ENCODE measurements at regions not wholly inside any gene's neighbourhood (a gene's known extent, or its start where the extent isn't known, plus 50 kb on each side); places are given as distances from the start of the nearest gene placed in this dataset.
"Not testable (repeated sequence)": the region's sequence is repeated elsewhere in the genome, so short reads cannot be mapped to it uniquely, and the experiment has no call there.

DNA sequence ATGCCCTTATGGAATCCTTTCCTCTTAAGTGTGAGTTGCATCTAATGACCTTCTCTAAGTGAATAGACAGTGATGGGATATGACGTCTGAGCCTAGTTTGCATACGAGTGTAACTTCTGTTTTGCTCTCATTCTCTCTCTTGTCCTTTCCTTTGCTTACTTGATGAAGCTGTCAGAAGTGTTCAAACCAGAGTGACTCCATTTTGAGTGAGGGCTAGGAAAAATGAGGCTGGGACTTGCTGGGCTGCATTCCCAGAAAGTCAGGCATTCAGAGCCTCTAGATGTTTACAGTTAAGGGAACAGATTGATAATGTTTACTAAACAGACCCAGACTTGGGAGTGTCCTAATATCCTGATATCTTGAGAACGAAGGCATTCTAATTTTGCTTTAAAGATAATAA lies 311.2 kb upstream of the SOX4 start:
- not testable (repeated sequence) for H3K36me3 ChIP-seq; DNase-seq (ENCODE audit: low read depth in 1 of 2, low spot score in 1 of 2); H3K4me3 ChIP-seq; H3K4me1 ChIP-seq (ENCODE audit: low read depth); H3K27me3 ChIP-seq; H3K9me3 ChIP-seq (ENCODE audit: low read depth); H3K27ac ChIP-seq

DNA sequence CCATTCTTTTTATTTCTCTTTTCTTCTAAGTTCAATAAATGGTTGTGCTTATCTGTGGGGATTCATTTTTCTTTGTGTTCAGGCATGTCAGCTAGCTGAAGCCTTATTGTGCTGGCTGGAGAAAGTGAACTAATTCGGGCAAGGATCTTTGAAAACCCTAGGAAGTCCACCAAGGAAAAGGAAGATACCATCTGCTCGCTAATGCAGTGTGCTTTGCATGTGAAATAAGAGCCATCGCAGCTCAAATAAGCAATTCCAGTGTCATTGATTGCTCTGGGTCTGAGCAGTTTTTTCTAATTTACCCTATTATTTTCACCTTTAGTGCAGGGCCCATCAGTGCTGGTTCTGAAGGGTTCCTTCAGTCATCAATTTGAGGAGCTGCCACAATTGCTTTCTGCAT lies 309.4 kb upstream of the SOX4 start:
- DNase-seq (ENCODE audit: low read depth in 1 of 2, low spot score in 1 of 2), result no peak

DNA sequence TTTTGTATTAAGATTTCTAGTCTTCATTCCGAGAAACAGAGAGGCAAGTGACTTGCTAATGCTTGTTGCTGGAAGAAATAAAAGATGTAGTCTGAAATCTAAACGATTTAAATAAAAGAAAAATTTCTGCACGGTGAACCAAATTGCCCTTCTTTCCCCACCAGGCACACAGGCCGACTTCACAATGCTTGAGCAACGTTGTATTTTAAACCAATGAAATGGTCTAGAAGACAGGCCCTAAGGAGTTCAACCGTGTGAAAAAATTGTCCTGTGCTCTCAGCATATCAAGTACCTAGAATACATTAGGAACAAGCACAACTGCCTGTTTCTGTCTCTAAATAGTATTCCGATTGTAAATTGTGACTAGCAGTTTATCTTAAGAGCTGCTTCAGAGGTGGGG lies 308.8 kb upstream of the SOX4 start:
- TF ChIP-seq, protein P1, sequence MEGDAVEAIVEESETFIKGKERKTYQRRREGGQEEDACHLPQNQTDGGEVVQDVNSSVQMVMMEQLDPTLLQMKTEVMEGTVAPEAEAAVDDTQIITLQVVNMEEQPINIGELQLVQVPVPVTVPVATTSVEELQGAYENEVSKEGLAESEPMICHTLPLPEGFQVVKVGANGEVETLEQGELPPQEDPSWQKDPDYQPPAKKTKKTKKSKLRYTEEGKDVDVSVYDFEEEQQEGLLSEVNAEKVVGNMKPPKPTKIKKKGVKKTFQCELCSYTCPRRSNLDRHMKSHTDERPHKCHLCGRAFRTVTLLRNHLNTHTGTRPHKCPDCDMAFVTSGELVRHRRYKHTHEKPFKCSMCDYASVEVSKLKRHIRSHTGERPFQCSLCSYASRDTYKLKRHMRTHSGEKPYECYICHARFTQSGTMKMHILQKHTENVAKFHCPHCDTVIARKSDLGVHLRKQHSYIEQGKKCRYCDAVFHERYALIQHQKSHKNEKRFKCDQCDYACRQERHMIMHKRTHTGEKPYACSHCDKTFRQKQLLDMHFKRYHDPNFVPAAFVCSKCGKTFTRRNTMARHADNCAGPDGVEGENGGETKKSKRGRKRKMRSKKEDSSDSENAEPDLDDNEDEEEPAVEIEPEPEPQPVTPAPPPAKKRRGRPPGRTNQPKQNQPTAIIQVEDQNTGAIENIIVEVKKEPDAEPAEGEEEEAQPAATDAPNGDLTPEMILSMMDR (IDR thresholded peaks at IDR 0.05; ENCODE audit: low read depth, low read length), result no peak
- H3K36me3 ChIP-seq, result no peaks in the 10 kb centered on the region
- H3K9me3 ChIP-seq (ENCODE audit: low read depth), result no peaks in the 10 kb centered on the region
- no peaks in the 10 kb centered on the region for H3K27me3 ChIP-seq
- no peak for DNase-seq (ENCODE audit: low read depth in 1 of 2, low spot score in 1 of 2)
- H3K4me3 ChIP-seq, result no peak overlapping the region
- no peak overlapping the region for H3K27ac ChIP-seq
- no peaks in the 10 kb centered on the region for H3K4me1 ChIP-seq (ENCODE audit: low read depth)

More for the DNA sequence above, 309.4 kb upstream of the SOX4 start:
- Histone ChIP-seq H3K9me3 (ENCODE audit: low read depth) (no peaks in the 10 kb centered on the region), H3K4me1 (ENCODE audit: low read depth) (no peaks in the 10 kb centered on the region), H3K27ac (no peak overlapping the region), H3K27me3 (no peaks in the 10 kb centered on the region), H3K36me3 (no peaks in the 10 kb centered on the region), H3K4me3 (no peak overlapping the region)
- TF ChIP-seq, protein P1 (IDR thresholded peaks at IDR 0.05; ENCODE audit: low read depth, low read length), result no peak

GRCh38 chr6:21294144-21294543 lies 299.4 kb upstream of the SOX4 start:
- DNase-seq (ENCODE audit: low read depth in 1 of 2, low spot score in 1 of 2), result no peak
- H3K4me1 ChIP-seq (ENCODE audit: low read depth), result no peaks in the 10 kb centered on the region
- TF ChIP-seq, protein P1 (IDR thresholded peaks at IDR 0.05; ENCODE audit: low read depth, low read length), result no peak
- no peaks in the 10 kb centered on the region for H3K27me3 ChIP-seq
- H3K4me3 ChIP-seq, result no peak overlapping the region
- no peak overlapping the region for H3K27ac ChIP-seq
- H3K9me3 ChIP-seq (ENCODE audit: low read depth), result no peaks in the 10 kb centered on the region
- no peaks in the 10 kb centered on the region for H3K36me3 ChIP-seq

GRCh38 chr6:21295506-21296240 lies 297.9 kb upstream of the SOX4 start:
- DNase-seq (ENCODE audit: low read depth in 1 of 2, low spot score in 1 of 2), result no peak
- H3K27me3 ChIP-seq, result no peaks in the 10 kb centered on the region
- H3K27ac ChIP-seq, result no peak overlapping the region
- H3K36me3 ChIP-seq, result no peaks in the 10 kb centered on the region
- H3K4me1 ChIP-seq (ENCODE audit: low read depth), result no peaks in the 10 kb centered on the region
- TF ChIP-seq, protein P1 (IDR thresholded peaks at IDR 0.05; ENCODE audit: low read depth, low read length), result no peak
- no peaks in the 10 kb centered on the region for H3K9me3 ChIP-seq (ENCODE audit: low read depth)
- no peak overlapping the region for H3K4me3 ChIP-seq

GRCh38 chr6:21297665-21298064 lies 295.9 kb upstream of the SOX4 start:
- no peaks in the 10 kb centered on the region for H3K36me3 ChIP-seq
- H3K27ac ChIP-seq, result no peak overlapping the region
- H3K27me3 ChIP-seq, result no peaks in the 10 kb centered on the region
- TF ChIP-seq, protein P1 (IDR thresholded peaks at IDR 0.05; ENCODE audit: low read depth, low read length), result no peak
- no peaks in the 10 kb centered on the region for H3K9me3 ChIP-seq (ENCODE audit: low read depth)
- DNase-seq (ENCODE audit: low read depth in 1 of 2, low spot score in 1 of 2), result no peak
- no peak overlapping the region for H3K4me3 ChIP-seq
- H3K4me1 ChIP-seq (ENCODE audit: low read depth), result no peaks in the 10 kb centered on the region

Measured in cardiac muscle cell (in vitro differentiated cells and primary cell).